ENCODE measurements at regions not wholly inside any gene's neighbourhood (a gene's known extent, or its start where the extent isn't known, plus 50 kb on each side); places are given as distances from the start of the nearest gene placed in this dataset.

- Histone ChIP-seq H3K4me3 (ENCODE audit: insufficient read length, low read depth) (no peak overlapping the region), H3K27me3 (ENCODE audit: insufficient read depth, insufficient read length) (no peaks in the 10 kb centered on the region), H3K36me3 (ENCODE audit: insufficient read depth, insufficient read length, low read length) (no peaks in the 10 kb centered on the region), H3K9ac (ENCODE audit: insufficient read length, low read depth) (no peak overlapping the region), H3K9me3 (ENCODE audit: insufficient read depth, low read length) (no peaks in the 10 kb centered on the region), H3K4me1 (ENCODE audit: insufficient read depth, insufficient read length) (no peaks in the 10 kb centered on the region)
- DNase-seq (ENCODE audit: low read depth, low spot score), result no peak
- TF ChIP-seq YY1 (IDR thresholded peaks at IDR 0.05; ENCODE audit: insufficient read depth, insufficient read length) (no peak), SUZ12 (IDR thresholded peaks at IDR 0.05; ENCODE audit: extremely low read depth, insufficient read depth, insufficient read length) (no peak), ZNF274 (IDR thresholded peaks at IDR 0.05; ENCODE audit: low read depth, low read length) (no peak)
These were observed 526.3 kb downstream of the PTPRU start for GRCh38 chr1:29762635-29763034.

- H3K36me3 ChIP-seq (ENCODE audit: insufficient read depth, insufficient read length, low read length), result no peaks in the 10 kb centered on the region
- H3K27me3 ChIP-seq (ENCODE audit: insufficient read depth, insufficient read length), result no peaks in the 10 kb centered on the region
- H3K4me3 ChIP-seq (ENCODE audit: insufficient read length, low read depth), result no peak overlapping the region
- no peak for DNase-seq (ENCODE audit: low read depth, low spot score)
- no peaks in the 10 kb centered on the region for H3K9me3 ChIP-seq (ENCODE audit: insufficient read depth, low read length)
- no peak overlapping the region for H3K9ac ChIP-seq (ENCODE audit: insufficient read length, low read depth)
- TF ChIP-seq ZNF274 (IDR thresholded peaks at IDR 0.05; ENCODE audit: low read depth, low read length) (no peak), SUZ12 (IDR thresholded peaks at IDR 0.05; ENCODE audit: extremely low read depth, insufficient read depth, insufficient read length) (no peak), YY1 (IDR thresholded peaks at IDR 0.05; ENCODE audit: insufficient read depth, insufficient read length) (no peak)
- H3K4me1 ChIP-seq (ENCODE audit: insufficient read depth, insufficient read length), result no peaks in the 10 kb centered on the region
These were observed 525.0 kb downstream of the PTPRU start for GRCh38 chr1:29761159-29761928.

- H3K27me3 ChIP-seq (ENCODE audit: insufficient read depth, insufficient read length), result no peaks in the 10 kb centered on the region
- TF ChIP-seq ZNF274 (IDR thresholded peaks at IDR 0.05; ENCODE audit: low read depth, low read length) (no peak), SUZ12 (IDR thresholded peaks at IDR 0.05; ENCODE audit: extremely low read depth, insufficient read depth, insufficient read length) (no peak), YY1 (IDR thresholded peaks at IDR 0.05; ENCODE audit: insufficient read depth, insufficient read length) (no peak)
- no peak overlapping the region for H3K4me3 ChIP-seq (ENCODE audit: insufficient read length, low read depth)
- H3K36me3 ChIP-seq (ENCODE audit: insufficient read depth, insufficient read length, low read length), result no peaks in the 10 kb centered on the region
- H3K9me3 ChIP-seq (ENCODE audit: insufficient read depth, low read length), result no peaks in the 10 kb centered on the region
- H3K4me1 ChIP-seq (ENCODE audit: insufficient read depth, insufficient read length), result no peaks in the 10 kb centered on the region
- no peak overlapping the region for H3K9ac ChIP-seq (ENCODE audit: insufficient read length, low read depth)
- DNase-seq (ENCODE audit: low read depth, low spot score), result no peak
These were observed 523.8 kb downstream of the PTPRU start for GRCh38 chr1:29760067-29760564.

GRCh38 chr1:29758781-29759499, 522.6 kb downstream of the PTPRU start:
- TF ChIP-seq ZNF274 (IDR thresholded peaks at IDR 0.05; ENCODE audit: low read depth, low read length), result no peak
- TF ChIP-seq SUZ12 (IDR thresholded peaks at IDR 0.05; ENCODE audit: extremely low read depth, insufficient read depth, insufficient read length), result no peak
- no peak for TF ChIP-seq YY1 (IDR thresholded peaks at IDR 0.05; ENCODE audit: insufficient read depth, insufficient read length)
- no peaks in the 10 kb centered on the region for H3K27me3 ChIP-seq (ENCODE audit: insufficient read depth, insufficient read length)
- no peak overlapping the region for H3K4me3 ChIP-seq (ENCODE audit: insufficient read length, low read depth)
- no peaks in the 10 kb centered on the region for H3K4me1 ChIP-seq (ENCODE audit: insufficient read depth, insufficient read length)
- DNase-seq (ENCODE audit: low read depth, low spot score), result no peak
- H3K36me3 ChIP-seq (ENCODE audit: insufficient read depth, insufficient read length, low read length), result no peaks in the 10 kb centered on the region
- no peaks in the 10 kb centered on the region for H3K9me3 ChIP-seq (ENCODE audit: insufficient read depth, low read length)
- H3K9ac ChIP-seq (ENCODE audit: insufficient read length, low read depth), result no peak overlapping the region

- no peaks in the 10 kb centered on the region for H3K4me1 ChIP-seq (ENCODE audit: insufficient read depth, insufficient read length)
- H3K36me3 ChIP-seq (ENCODE audit: insufficient read depth, insufficient read length, low read length), result no peaks in the 10 kb centered on the region
- no peak for DNase-seq (ENCODE audit: low read depth, low spot score)
- H3K4me3 ChIP-seq (ENCODE audit: insufficient read length, low read depth), result no peak overlapping the region
- H3K9ac ChIP-seq (ENCODE audit: insufficient read length, low read depth), result no peak overlapping the region
- H3K27me3 ChIP-seq (ENCODE audit: insufficient read depth, insufficient read length), result no peaks in the 10 kb centered on the region
- H3K9me3 ChIP-seq (ENCODE audit: insufficient read depth, low read length), result no peaks in the 10 kb centered on the region
- TF ChIP-seq YY1 (IDR thresholded peaks at IDR 0.05; ENCODE audit: insufficient read depth, insufficient read length), result no peak
- no peak for TF ChIP-seq SUZ12 (IDR thresholded peaks at IDR 0.05; ENCODE audit: extremely low read depth, insufficient read depth, insufficient read length)
- no peak for TF ChIP-seq ZNF274 (IDR thresholded peaks at IDR 0.05; ENCODE audit: low read depth, low read length)
These were observed 521.8 kb downstream of the PTPRU start for GRCh38 chr1:29757866-29758780.

- no peaks in the 10 kb centered on the region for H3K9me3 ChIP-seq (ENCODE audit: insufficient read depth, low read length)
- H3K27me3 ChIP-seq (ENCODE audit: insufficient read depth, insufficient read length), result no peaks in the 10 kb centered on the region
- TF ChIP-seq ZNF274 (IDR thresholded peaks at IDR 0.05; ENCODE audit: low read depth, low read length), result no peak
- no peak overlapping the region for H3K4me3 ChIP-seq (ENCODE audit: insufficient read length, low read depth)
- no peaks in the 10 kb centered on the region for H3K4me1 ChIP-seq (ENCODE audit: insufficient read depth, insufficient read length)
- H3K36me3 ChIP-seq (ENCODE audit: insufficient read depth, insufficient read length, low read length), result no peaks in the 10 kb centered on the region
- DNase-seq (ENCODE audit: low read depth, low spot score), result no peak
- H3K9ac ChIP-seq (ENCODE audit: insufficient read length, low read depth), result no peak overlapping the region
These were observed 520.8 kb downstream of the PTPRU start for GRCh38 chr1:29756901-29757725.

Data from NT2/D1 (cell line).